H1 (cell line): ENCODE measurements at regions not wholly inside any gene's neighbourhood (a gene's known extent, or its start where the extent isn't known, plus 50 kb on each side); places are given as distances from the start of the nearest gene placed in this dataset.

Experiments
- CTCF ChIA-PET: fragments of 300-600 bp; sonication (Branson Sonifier 250); formaldehyde crosslinking; loops from one replicate; lab custom pipeline; 2021; ENCODE audit not compliant: partially characterized antibody; lab: Charles Lee
- POLR2A ChIA-PET: fragments of 300-600 bp; sonication (Branson Sonifier 250); formaldehyde crosslinking; loops from one replicate; lab custom pipeline; 2021; ENCODE audit warnings: inconsistent platforms; ENCODE audit not compliant: partially characterized antibody; lab: Charles Lee
- DNase-seq, 2 experiments: peaks; one replicate each; pipeline versions ENCODE4 v3.0.0 to v3.0.0-alpha.2; 2010 to 2022; ENCODE audit warnings: low spot score in 2 of 2, low read depth in 1 of 2, mixed read lengths in 1 of 2
- FAIRE-seq: peaks from 2 replicates; lab custom pipeline; 2011; peaks lifted over from hg19 to GRCh38; lab: Jason Lieb, UNC
- H2AFZ ChIP-seq: 2 replicates; pipeline ENCODE4 v1.8.1; 2012; ENCODE audit warnings: low read length, inconsistent platforms
- H2AK5ac ChIP-seq: 2 replicates; pipeline ENCODE4 v1.6.1; 2013; ENCODE audit warnings: low read depth, low read length
- H2BK120ac ChIP-seq: replicated peaks from 2 replicates; pipeline ENCODE3; 2013; ENCODE audit warnings: low read depth, low read length, inconsistent platforms
- H2BK12ac ChIP-seq: 2 replicates; pipeline ENCODE4 v1.6.1; 2013; ENCODE audit warnings: low read depth, low read length
- H2BK15ac ChIP-seq: 2 replicates; pipeline ENCODE4 v1.6.1; 2013; ENCODE audit warnings: low read length
- H2BK20ac ChIP-seq: 2 replicates; pipeline ENCODE4 v1.6.1; 2013; ENCODE audit warnings: low read length
- H2BK5ac ChIP-seq: 2 replicates; pipeline ENCODE4 v1.6.1; 2013; ENCODE audit warnings: low read depth, low read length
- H3K14ac ChIP-seq: 2 replicates; pipeline ENCODE4 v1.6.1; 2013; ENCODE audit warnings: inconsistent platforms; ENCODE audit not compliant: insufficient read length
- H3K18ac ChIP-seq: 2 replicates; pipeline ENCODE4 v1.6.1; 2013; ENCODE audit warnings: low read length; ENCODE audit errors: extremely low read depth
- H3K23ac ChIP-seq: 2 replicates; pipeline ENCODE4 v1.6.1; 2013; ENCODE audit warnings: inconsistent platforms; ENCODE audit not compliant: insufficient read length
- H3K23me2 ChIP-seq: 2 replicates; pipeline ENCODE4 v1.6.1; 2013; ENCODE audit warnings: low read depth, low read length
- H3K27ac ChIP-seq: 2 replicates; pipeline ENCODE4 v1.6.1; 2011; ENCODE audit warnings: low read depth, low read length, inconsistent platforms
- H3K27me3 ChIP-seq, 4 experiments: replicated peaks in 1 of 4; 1 replicate in 1 of 4; 2 replicates in 3 of 4; pipeline versions ENCODE4 v1.6.1 to v1.8.1; 2011 to 2013; ENCODE audit warnings: low read length in 3 of 4, mild to moderate bottlenecking in 3 of 4, inconsistent platforms in 2 of 4, mixed read lengths in 2 of 4, moderate library complexity in 1 of 4; ENCODE audit not compliant: control insufficient read depth in 3 of 4, insufficient read depth in 3 of 4; ENCODE audit errors: extremely low read depth in 1 of 4
- H3K36me3 ChIP-seq, 4 experiments: 2 replicates each; pipeline versions ENCODE4 v1.6.1 to v1.8.1; 2011 to 2013; ENCODE audit warnings: mild to moderate bottlenecking in 4 of 4, low read length in 3 of 4, moderate library complexity in 2 of 4, control low read depth in 1 of 4, inconsistent platforms in 1 of 4; ENCODE audit not compliant: insufficient read depth in 4 of 4, control insufficient read depth in 2 of 4
- H3K4ac ChIP-seq: replicated peaks from 2 replicates; pipeline ENCODE3; 2013; ENCODE audit warnings: low read length, low read depth, mixed read lengths, inconsistent platforms; ENCODE audit not compliant: insufficient read length
- H3K4me1 ChIP-seq, 4 experiments: replicated peaks in 1 of 4; 1 replicate in 1 of 4; 2 replicates in 3 of 4; pipeline versions ENCODE4 v1.6.1 to v1.8.1; 2011 to 2013; ENCODE audit warnings: low read length in 3 of 4, inconsistent platforms in 2 of 4, mixed read lengths in 1 of 4; ENCODE audit not compliant: insufficient read depth in 4 of 4, control insufficient read depth in 3 of 4
- H3K4me2 ChIP-seq, 2 experiments: 2 replicates each; pipeline versions ENCODE4 v1.6.1 to v1.8.1; 2011 to 2013; ENCODE audit warnings: low read depth in 2 of 2, low read length in 2 of 2, control low read depth in 1 of 2, inconsistent platforms in 1 of 2, mild to moderate bottlenecking in 1 of 2; ENCODE audit not compliant: insufficient read depth in 1 of 2
- H3K4me3 ChIP-seq, 4 experiments: fragments of 200-600, 300-600 bp in 1 of 4; sonication (generic), shearing (Covaris generic), sonication (Bioruptor Twin) in 1 of 4; 2 replicates each; pipeline versions ENCODE4 v1.5.1 to v1.8.1; 2011 to 2016; ENCODE audit warnings: low read length in 4 of 4, low read depth in 3 of 4, control low read depth in 2 of 4, inconsistent platforms in 2 of 4, mild to moderate bottlenecking in 2 of 4, mixed read lengths in 1 of 4, moderate library complexity in 1 of 4; ENCODE audit not compliant: insufficient read depth in 2 of 4; ENCODE audit errors: extremely low read depth in 1 of 4
- H3K56ac ChIP-seq: replicated peaks from 2 replicates; pipeline ENCODE3; 2013; ENCODE audit warnings: low read depth, mild to moderate bottlenecking, mixed read lengths, low read length, inconsistent platforms; ENCODE audit not compliant: insufficient read length
- H3K79me1 ChIP-seq: 2 replicates; pipeline ENCODE4 v1.6.1; 2013; ENCODE audit warnings: low read depth, low read length, control low read depth
- H3K79me2 ChIP-seq, 2 experiments: 2 replicates each; pipeline versions ENCODE4 v1.6.1 to v1.8.1; 2012 to 2013; ENCODE audit warnings: low read length in 2 of 2, mild to moderate bottlenecking in 2 of 2, inconsistent platforms in 1 of 2; ENCODE audit not compliant: insufficient read depth in 2 of 2, control insufficient read depth in 1 of 2
- H3K9ac ChIP-seq, 4 experiments: replicated peaks in 1 of 4; 1 replicate in 1 of 4; 2 replicates in 3 of 4; pipeline versions ENCODE4 v1.6.1 to v1.8.1; 2011 to 2013; ENCODE audit warnings: low read depth in 3 of 4, low read length in 3 of 4, control low read depth in 2 of 4, mild to moderate bottlenecking in 2 of 4, moderate library complexity in 2 of 4, inconsistent platforms in 1 of 4; ENCODE audit errors: extremely low read depth in 1 of 4
- H3K9me3 ChIP-seq, 2 experiments: 2 replicates each; pipeline versions ENCODE4 v1.6.1 to v1.8.1; 2012 to 2013; ENCODE audit warnings: mild to moderate bottlenecking in 2 of 2, moderate library complexity in 2 of 2, control low read depth in 1 of 2, inconsistent platforms in 1 of 2, low read depth in 1 of 2, low read length in 1 of 2, mixed read lengths in 1 of 2; ENCODE audit not compliant: insufficient read depth in 2 of 2
- H4K20me1 ChIP-seq, 2 experiments: replicated peaks in 1 of 2; 2 replicates each; pipeline versions ENCODE3 to v1.8.1; 2011 to 2013; ENCODE audit warnings: inconsistent platforms in 2 of 2, low read length in 2 of 2, mild to moderate bottlenecking in 1 of 2; ENCODE audit not compliant: insufficient read depth in 2 of 2, control insufficient read depth in 1 of 2
- H4K5ac ChIP-seq: 2 replicates; pipeline ENCODE4 v1.6.1; 2013; ENCODE audit warnings: low read length, low read depth, mixed read lengths, inconsistent platforms; ENCODE audit not compliant: insufficient read length
- H4K8ac ChIP-seq: 2 replicates; pipeline ENCODE4 v1.8.0; 2013; ENCODE audit warnings: mild to moderate bottlenecking, moderate library complexity, low read length, inconsistent platforms; ENCODE audit not compliant: insufficient read depth; ENCODE audit errors: extremely low read depth
- H4K91ac ChIP-seq: replicated peaks from 2 replicates; pipeline ENCODE3; 2013; ENCODE audit warnings: low read length, mixed read lengths, inconsistent platforms; ENCODE audit not compliant: insufficient read length
- BCL11A ChIP-seq, 2 experiments: IDR thresholded peaks; one replicate each; pipeline ENCODE4 v1.6.1; 2011; ENCODE audit warnings: low read depth in 2 of 2, low read length in 2 of 2, mild to moderate bottlenecking in 2 of 2
- CHD2 ChIP-seq: IDR thresholded peaks from 2 replicates; pipeline ENCODE4 v1.6.1; 2012; ENCODE audit warnings: low read length, improper control_type of control experiment
- CTBP2 ChIP-seq: IDR thresholded peaks from 2 replicates; pipeline ENCODE4 v1.7.0; 2011; ENCODE audit warnings: borderline replicate concordance, mild to moderate bottlenecking, moderate library complexity, mixed read lengths, low read length; ENCODE audit not compliant: insufficient read depth, insufficient read length
- EGR1 ChIP-seq: IDR thresholded peaks from 2 replicates; pipeline ENCODE4 v1.6.1; 2011; ENCODE audit warnings: low read depth, low read length, borderline replicate concordance
- EP300 ChIP-seq, 2 experiments: IDR thresholded peaks; 1 replicate in 1 of 2; 2 replicates in 1 of 2; pipeline ENCODE4 v1.6.1; 2011 to 2012; ENCODE audit warnings: low read depth in 2 of 2, low read length in 2 of 2, mild to moderate bottlenecking in 2 of 2, borderline replicate concordance in 1 of 2, inconsistent platforms in 1 of 2, moderate library complexity in 1 of 2
- GTF2F1 ChIP-seq: IDR thresholded peaks from 2 replicates; pipeline ENCODE4 v1.6.1; 2012; ENCODE audit warnings: low read depth, low read length, improper control_type of control experiment, borderline replicate concordance
- HDAC6 ChIP-seq: IDR thresholded peaks from one replicate; pipeline ENCODE4 v1.7.1; 2012; ENCODE audit warnings: low read depth, mild to moderate bottlenecking, inconsistent platforms, low read length, moderate library complexity
- POU5F1 ChIP-seq: IDR thresholded peaks from 2 replicates; pipeline ENCODE4 v1.6.1; 2011; ENCODE audit warnings: low read depth, mild to moderate bottlenecking, low read length, moderate library complexity
- RAD21 ChIP-seq, 2 experiments: IDR thresholded peaks in 1 of 2; conservative IDR thresholded peaks in 1 of 2; 2 replicates each; pipeline ENCODE4 v1.6.1; 2011; ENCODE audit warnings: low read depth in 2 of 2, low read length in 2 of 2, improper control_type of control experiment in 1 of 2, inconsistent platforms in 1 of 2, mild to moderate bottlenecking in 1 of 2, moderate library complexity in 1 of 2
- SIRT6 ChIP-seq: IDR thresholded peaks from one replicate; pipeline ENCODE4 v1.7.1; 2012; ENCODE audit warnings: low read length, inconsistent platforms
- TCF12 ChIP-seq: IDR thresholded peaks from 2 replicates; pipeline ENCODE4 v1.6.1; 2011; ENCODE audit warnings: low read depth, mild to moderate bottlenecking, low read length
- YY1 ChIP-seq: IDR thresholded peaks from 2 replicates; pipeline ENCODE4 v1.6.1; 2011; ENCODE audit warnings: low read depth, mild to moderate bottlenecking, low read length
- WGBS, 2 experiments: shearing (Covaris generic) in 1 of 2; methylation state at CpG; one replicate each; pipeline versions ENCODE4 v1.1.6 to v1.1.7; 2013 to 2015; ENCODE audit warnings: low lambda C conversion rate in 2 of 2, mixed read lengths in 2 of 2, inconsistent platforms in 1 of 2, low coverage in 1 of 2, missing lambda C conversion rate in 1 of 2; ENCODE audit not compliant: insufficient replicate concordance in 2 of 2, insufficient coverage in 1 of 2, insufficient read length in 1 of 2; ENCODE audit errors: extremely low coverage in 1 of 2, missing lambda C conversion rate in 1 of 2; 5-methylcytosine and 5-hydroxymethylcytosine counted together

DNA sequence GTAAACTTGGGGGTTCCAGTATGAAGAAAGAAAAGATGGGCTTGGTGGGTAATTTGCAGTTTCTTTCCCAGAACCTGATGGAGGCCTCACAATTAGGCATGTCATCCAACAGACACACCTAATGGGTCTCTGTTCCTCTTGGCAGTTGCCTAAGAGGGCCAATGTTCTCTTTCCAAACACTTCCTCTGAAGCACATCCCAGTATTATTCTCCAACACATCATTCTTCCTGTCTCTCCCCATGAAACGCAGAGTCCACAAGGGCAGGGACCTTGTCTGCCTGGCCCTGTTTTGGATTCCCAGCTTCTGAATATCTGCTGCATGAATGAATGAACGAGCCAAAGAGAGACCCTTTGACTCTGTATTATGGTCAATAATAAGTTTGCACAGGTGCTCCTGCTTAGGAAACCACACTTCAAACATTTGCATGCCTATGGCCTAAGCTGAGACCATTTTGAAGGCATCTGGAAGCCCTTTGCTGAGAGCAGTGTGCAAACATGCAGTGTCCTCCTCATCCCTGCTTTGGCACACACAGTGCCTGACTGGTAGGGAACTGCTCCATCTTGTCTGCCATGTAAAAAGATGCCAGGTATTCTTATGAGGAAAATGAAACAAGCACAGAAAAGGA, 100.9 kb upstream of the CHST15 start:
- Histone ChIP-seq H2BK120ac (no peak overlapping the region), H4K20me1 (no peaks in the 10 kb centered on the region), H3K23me2 (no peaks in the 10 kb centered on the region), H4K5ac (no peak overlapping the region), H3K9me3 (0 out of 4 replicates have a peak, but pooled peaks cover 0 to 3% of the 10 kb centered on the region in 2 experiments), H3K4me2 (no peak overlapping the region), H3K79me2 (no peaks in the 10 kb centered on the region), H2BK5ac (no peak overlapping the region), H2BK12ac (no peak overlapping the region), H3K4me1 (no peaks in the 10 kb centered on the region), H3K56ac (no peak overlapping the region), H2BK20ac (no peak overlapping the region), H2AK5ac (no peak overlapping the region), H3K14ac (no peak overlapping the region), H4K8ac (no peak overlapping the region), H3K4me3 (no peak overlapping the region), H3K18ac (no peak overlapping the region), H4K91ac (no peak overlapping the region), H3K23ac (no peak overlapping the region), H2AFZ (no peak overlapping the region), H3K36me3 (no peaks in the 10 kb centered on the region), H3K27ac (no peak overlapping the region), H3K27me3 (no peaks in the 10 kb centered on the region), H3K79me1 (no peaks in the 10 kb centered on the region), H3K9ac (no peak overlapping the region), H2BK15ac (no peak overlapping the region), H3K4ac (no peak overlapping the region)
- FAIRE-seq = no peak
- no peak for DNase-seq
- WGBS, 2 experiments = 93% methylated on average over 2 of the region's 2 CpGs; no CpG with 5 or more reads in 1 of the 2 experiments
- ChIA-PET POLR2A (no interaction called here), CTCF (interaction anchor here (0.6 to 3.8 kb wide), 6 partner anchors 13 to 195 kb away, joined by 3 to 22 read pairs (median 4); no protein-coding TSS in a partner anchor)
- TF ChIP-seq POU5F1 (no peak), HDAC6 (no peak), YY1 (no peak), CHD2 (no peak), CTBP2 (no peak), EGR1 (no peak), GTF2F1 (no peak), SIRT6 (no peak), BCL11A (IDR thresholded peaks at IDR 0.05; ENCODE audit: low read depth in 2 of 2, low read length in 2 of 2) (no peak), EP300 (IDR thresholded peaks at IDR 0.05; ENCODE audit: borderline replicate concordance in 1 of 2, low read depth in 2 of 2, low read length in 2 of 2) (no peak), TCF12 (no peak), RAD21 (IDR thresholded peaks at IDR 0.05 in 1 of 2, conservative IDR thresholded peaks at IDR 0.05 in 1 of 2; ENCODE audit: low read depth in 2 of 2, low read length in 2 of 2) (no peak)
